ENCODE measurements at regions not wholly inside any gene's neighbourhood (a gene's known extent, or its start where the extent isn't known, plus 50 kb on each side); places are given as distances from the start of the nearest gene placed in this dataset.
"Not testable (repeated sequence)": the region's sequence is repeated elsewhere in the genome, so short reads cannot be mapped to it uniquely, and the experiment has no call there.

- TF ChIP-seq CTCF (IDR thresholded peaks at IDR 0.05; ENCODE audit: low read length); EZH2 (optimal IDR thresholded peaks at IDR 0.05; ENCODE audit: low read depth, low read length); EZH2phosphoT487 (IDR thresholded peaks at IDR 0.05; ENCODE audit: low read length): not testable (repeated sequence)
Observed at GRCh38 chr15:77893246-77893645, 184.3 kb downstream of the TBC1D2B start.

All from MM.1S (cell line).